Spleen (tissue), 11 donors: ENCODE measurements at regions not wholly inside any gene's neighbourhood (a gene's known extent, or its start where the extent isn't known, plus 50 kb on each side); places are given as distances from the start of the nearest gene placed in this dataset.

Source experiments
- DNase-seq: peaks from one replicate; pipeline ENCODE4 v3.0.0-alpha.2; 2020
- H3K27ac ChIP-seq, 8 donors: fragments of 200-600 bp; sonication (generic) in 7 of 8; 1 replicate in 4 of 8; 2 replicates in 4 of 8; pipeline versions ENCODE4 v1.5.0 to v1.8.0; 2016 to 2021; ENCODE audit warnings: inconsistent platforms in 4 of 8, mild to moderate bottlenecking in 4 of 8, moderate library complexity in 1 of 8
- H3K27me3 ChIP-seq, 7 donors: fragments of 200-600 bp; sonication (generic) in 6 of 7; replicated peaks in 1 of 7; 1 replicate in 4 of 7; 2 replicates in 3 of 7; pipeline versions ENCODE4 v1.5.0 to v1.8.0; 2016 to 2021; ENCODE audit warnings: inconsistent platforms in 3 of 7, mild to moderate bottlenecking in 1 of 7
- H3K36me3 ChIP-seq, 6 donors: fragments of 200-600 bp; sonication (generic) in 5 of 6; 1 replicate in 4 of 6; 2 replicates in 2 of 6; pipeline versions ENCODE4 v1.5.0 to v1.8.0; 2016 to 2021; ENCODE audit warnings: inconsistent platforms in 2 of 6
- H3K4me1 ChIP-seq, 6 donors: fragments of 200-600 bp; sonication (generic) in 5 of 6; 1 replicate in 3 of 6; 2 replicates in 3 of 6; pipeline versions ENCODE4 v1.5.0 to v1.8.0; 2016 to 2021; ENCODE audit warnings: inconsistent platforms in 3 of 6
- H3K4me3 ChIP-seq, 8 donors: fragments of 200-600 bp; sonication (generic) in 7 of 8; 1 replicate in 4 of 8; 2 replicates in 4 of 8; pipeline versions ENCODE4 v1.5.0 to v1.8.0; 2016 to 2021; ENCODE audit warnings: inconsistent platforms in 4 of 8, mild to moderate bottlenecking in 4 of 8, moderate library complexity in 2 of 8
- H3K9me3 ChIP-seq, 8 donors: fragments of 200-600 bp; sonication (generic) in 7 of 8; 1 replicate in 4 of 8; 2 replicates in 4 of 8; pipeline versions ENCODE4 v1.5.0 to v1.8.0; 2016 to 2021; ENCODE audit warnings: inconsistent platforms in 4 of 8
- CTCF ChIP-seq, 11 experiments: fragments of 200-600 bp in 7 of 11; fragments of 450-650 bp in 4 of 11; sonication (generic) in 4 of 11; IDR thresholded peaks in 8 of 11; conservative IDR thresholded peaks in 3 of 11; 1 replicate in 7 of 11; 2 replicates in 4 of 11; pipeline versions ENCODE4 v1.4.0 to v1.8.0; 2016 to 2021; ENCODE audit warnings: antibody characterized with exemption in 11 of 11, inconsistent platforms in 4 of 11, mild to moderate bottlenecking in 1 of 11
- POLR2A ChIP-seq, 3 donors: fragments of 450-650 bp; IDR thresholded peaks; one replicate each; pipeline ENCODE4 v1.5.1; 2017; ENCODE audit warnings: antibody characterized with exemption in 3 of 3, mild to moderate bottlenecking in 1 of 3
- POLR2AphosphoS5 ChIP-seq, 3 donors: sonication (generic); formaldehyde crosslinking; IDR thresholded peaks; one replicate each; pipeline ENCODE4 v1.5.1; 2017; ENCODE audit warnings: antibody characterized with exemption in 3 of 3
- WGBS, 5 donors: extraction: QIAGEN DNeasy Blood & Tissue Kit in 3 of 5; methylation state at CpG; one replicate each; pipeline versions ENCODE4 v1.1.5 to v1.1.7; 2013 to 2018; 5-methylcytosine and 5-hydroxymethylcytosine counted together
- intact Hi-C: fragments of 100-400 bp; cut with DNase I; formaldehyde crosslinking; loops from one replicate; pipeline ENCODE4 v1.15.0; 2023; ENCODE audit warnings: low total_unique reads
- donor health status: healthy with polysubstance abuse.
- donor health status: DM: no; HTN: no; CAD: no; lungs with moderate emphysema.
- donor health status: DM: no; HTN: no; CAD: no.
- donor health status: Bipolar disorder and iron deficiency.
- donor health status: healthy.
- donor health status: DM: no; HTN: no; CAD: no.
- donor health status: DM: yes; HTN: yes; CAD: no.

GRCh38 chr2:11945139-11946126, 199.0 kb downstream of the LPIN1 start:
- intact Hi-C loops = no loop called here

GRCh38 chr2:11947956-11948355, 201.5 kb downstream of the LPIN1 start:
- H3K4me1 ChIP-seq = peaks cover 0 to 33% (median 15%) of the 10 kb centered on the region in 6 donors
- H3K4me3 ChIP-seq = no peak overlapping the region
- TF ChIP-seq POLR2AphosphoS5 (IDR thresholded peaks at IDR 0.05) (no peak), POLR2A (IDR thresholded peaks at IDR 0.05) (no peak), CTCF (IDR thresholded peaks at IDR 0.05 in 8 of 11, conservative IDR thresholded peaks at IDR 0.05 in 3 of 11) (no peak)
- no peaks in the 10 kb centered on the region for H3K27me3 ChIP-seq
- WGBS, 5 donors = 77 to 95% (median 85%) methylated on average over 4 of the region's 4 CpGs
- no peak overlapping the region for H3K27ac ChIP-seq
- no peak for DNase-seq
- H3K36me3 ChIP-seq = no peaks in the 10 kb centered on the region
- no peaks in the 10 kb centered on the region for H3K9me3 ChIP-seq
- intact Hi-C loops = no loop called here

More at GRCh38 chr2:11945139-11946126, 199.0 kb downstream of the LPIN1 start:
- H3K27ac ChIP-seq = peak overlapping the region in 4 of 8 donors; percentile 56 to 73 (median 58)
- H3K36me3 ChIP-seq = no peaks in the 10 kb centered on the region
- no peaks in the 10 kb centered on the region for H3K27me3 ChIP-seq
- WGBS, 5 donors = 24 to 48% (median 31%) methylated on average over 5 of the region's 5 CpGs
- H3K9me3 ChIP-seq = no peaks in the 10 kb centered on the region
- TF ChIP-seq CTCF (IDR thresholded peaks at IDR 0.05 in 8 of 11, conservative IDR thresholded peaks at IDR 0.05 in 3 of 11) (no peak), POLR2A (IDR thresholded peaks at IDR 0.05) (no peak), POLR2AphosphoS5 (IDR thresholded peaks at IDR 0.05) (no peak)
- peaks cover 0 to 33% (median 15%) of the 10 kb centered on the region in 6 donors for H3K4me1 ChIP-seq
- H3K4me3 ChIP-seq = peak overlapping the region in 1 of 8 donors; percentile 42
- no peak for DNase-seq

- H3K27ac ChIP-seq = no peak overlapping the region
- H3K4me1 ChIP-seq = peaks cover 0 to 24% (median 10%) of the 10 kb centered on the region in 6 donors
- TF ChIP-seq CTCF (IDR thresholded peaks at IDR 0.05 in 8 of 11, conservative IDR thresholded peaks at IDR 0.05 in 3 of 11) (no peak), POLR2AphosphoS5 (IDR thresholded peaks at IDR 0.05) (no peak), POLR2A (IDR thresholded peaks at IDR 0.05) (no peak)
- H3K4me3 ChIP-seq = no peak overlapping the region
- no peaks in the 10 kb centered on the region for H3K9me3 ChIP-seq
- H3K36me3 ChIP-seq = no peaks in the 10 kb centered on the region
- 62 to 82% (median 69%) methylated on average over 4 of the region's 4 CpGs for WGBS, 5 donors
- intact Hi-C loops = no loop called here
- H3K27me3 ChIP-seq = no peaks in the 10 kb centered on the region
- no peak for DNase-seq
These were observed 203.5 kb downstream of the LPIN1 start for GRCh38 chr2:11949732-11950523.
